Liver (tissue), 7 donors: ENCODE measurements at regions not wholly inside any gene's neighbourhood (a gene's known extent, or its start where the extent isn't known, plus 50 kb on each side); places are given as distances from the start of the nearest gene placed in this dataset.

Source experiments
- DNase-seq: peaks from one replicate; pipeline ENCODE4 v3.0.0-alpha.2; 2017; ENCODE audit warnings: low spot score
- H3K27ac ChIP-seq, 2 donors: one replicate each; pipeline ENCODE4 v1.7.0; 2013; ENCODE audit warnings: inconsistent platforms in 2 of 2, low read length in 2 of 2, control low read depth in 1 of 2, low read depth in 1 of 2, mild to moderate bottlenecking in 1 of 2
- H3K27me3 ChIP-seq, 4 donors: one replicate each; pipeline versions ENCODE4 v1.6.1 to v1.7.0; 2013; ENCODE audit warnings: low read length in 3 of 4, inconsistent platforms in 1 of 4, mild to moderate bottlenecking in 1 of 4, moderate library complexity in 1 of 4; ENCODE audit not compliant: control insufficient read depth in 4 of 4, insufficient read depth in 4 of 4
- H3K36me3 ChIP-seq, 4 donors: one replicate each; pipeline versions ENCODE4 v1.6.1 to v1.7.0; 2013; ENCODE audit warnings: low read length in 3 of 4, mild to moderate bottlenecking in 3 of 4, low read depth in 1 of 4, moderate library complexity in 1 of 4; ENCODE audit not compliant: control insufficient read depth in 4 of 4, insufficient read depth in 3 of 4
- H3K4me1 ChIP-seq, 4 donors: one replicate each; pipeline versions ENCODE4 v1.6.1 to v1.7.0; 2013; ENCODE audit warnings: low read length in 3 of 4, mild to moderate bottlenecking in 3 of 4, moderate library complexity in 1 of 4; ENCODE audit not compliant: control insufficient read depth in 4 of 4, insufficient read depth in 4 of 4
- H3K4me3 ChIP-seq, 3 donors: one replicate each; pipeline versions ENCODE4 v1.6.1 to v1.7.0; 2013; ENCODE audit warnings: low read length in 3 of 3, control low read depth in 1 of 3, low read depth in 1 of 3, mild to moderate bottlenecking in 1 of 3
- H3K9ac ChIP-seq, 2 donors: one replicate each; pipeline ENCODE4 v1.7.0; 2013; ENCODE audit warnings: low read length in 2 of 2, mild to moderate bottlenecking in 2 of 2, moderate library complexity in 2 of 2, control low read depth in 1 of 2, low read depth in 1 of 2
- H3K9me3 ChIP-seq, 4 donors: one replicate each; pipeline versions ENCODE4 v1.6.1 to v1.7.0; 2013; ENCODE audit warnings: low read length in 3 of 4; ENCODE audit not compliant: control insufficient read depth in 4 of 4
- ATF3 ChIP-seq: IDR thresholded peaks from 2 replicates; pipeline ENCODE4 v1.6.1; 2016; ENCODE audit warnings: antibody characterized with exemption
- EGR1 ChIP-seq, 2 donors: IDR thresholded peaks; 2 replicates each; pipeline ENCODE4 v1.6.1; 2016 to 2018; ENCODE audit warnings: antibody characterized with exemption in 2 of 2, low read depth in 2 of 2
- FOXA1 ChIP-seq: IDR thresholded peaks from 2 replicates; pipeline ENCODE4 v1.6.1; 2016; ENCODE audit warnings: antibody characterized with exemption
- FOXA2 ChIP-seq: IDR thresholded peaks from 2 replicates; pipeline ENCODE4 v1.6.1; 2016; ENCODE audit warnings: antibody characterized with exemption
- HNF4A ChIP-seq, 2 donors: conservative IDR thresholded peaks; 2 replicates each; pipeline ENCODE4 v1.6.1; 2016; ENCODE audit warnings: antibody characterized with exemption in 2 of 2, mild to moderate bottlenecking in 2 of 2
- JUND ChIP-seq, 2 donors: IDR thresholded peaks; 2 replicates each; pipeline ENCODE4 v1.6.1; 2016; ENCODE audit warnings: antibody characterized with exemption in 2 of 2
- NR2F2 ChIP-seq: IDR thresholded peaks from 2 replicates; pipeline ENCODE4 v1.6.1; 2016; ENCODE audit warnings: antibody characterized with exemption
- RAD21 ChIP-seq, 2 donors: IDR thresholded peaks; 2 replicates each; pipeline ENCODE4 v1.6.1; 2016; ENCODE audit warnings: antibody characterized with exemption in 2 of 2, mild to moderate bottlenecking in 2 of 2
- RXRA ChIP-seq, 2 donors: IDR thresholded peaks; 2 replicates each; pipeline ENCODE4 v1.6.1; 2017 to 2018; ENCODE audit warnings: antibody characterized with exemption in 2 of 2, mild to moderate bottlenecking in 1 of 2
- SP1 ChIP-seq: IDR thresholded peaks from 2 replicates; pipeline ENCODE4 v1.6.1; 2018; ENCODE audit warnings: antibody characterized with exemption, mild to moderate bottlenecking
- TAF1 ChIP-seq: conservative IDR thresholded peaks from 2 replicates; pipeline ENCODE4 v1.6.1; 2016; ENCODE audit warnings: antibody characterized with exemption, mild to moderate bottlenecking
- WGBS: extraction: QIAGEN DNeasy Blood & Tissue Kit; methylation state at CpG from one replicate; pipeline ENCODE4 v1.1.7; 2013; 5-methylcytosine and 5-hydroxymethylcytosine counted together
- TF ChIP-seq, protein P1 (sequence below): IDR thresholded peaks from 2 replicates; pipeline ENCODE4 v1.6.1; 2016; ENCODE audit warnings: antibody characterized with exemption, mild to moderate bottlenecking
- TF ChIP-seq, protein P2 (sequence below): IDR thresholded peaks from 2 replicates; pipeline ENCODE4 v1.6.1; 2016; ENCODE audit warnings: antibody characterized with exemption
- TF ChIP-seq, protein P3 (sequence below): IDR thresholded peaks from 2 replicates; pipeline ENCODE4 v1.6.1; 2016; ENCODE audit warnings: antibody characterized with exemption
- donor health status: healthy.
- donor health status: healthy.
- donor health status: healthy.
- donor health status: healthy.

GRCh38 chr22:47694536-47695130 is 932.2 kb downstream of the TBC1D22A start:
- WGBS = 76% methylated on average over 4 of the region's 4 CpGs
- TF ChIP-seq TAF1 = no peak
- TF ChIP-seq, protein P1, sequence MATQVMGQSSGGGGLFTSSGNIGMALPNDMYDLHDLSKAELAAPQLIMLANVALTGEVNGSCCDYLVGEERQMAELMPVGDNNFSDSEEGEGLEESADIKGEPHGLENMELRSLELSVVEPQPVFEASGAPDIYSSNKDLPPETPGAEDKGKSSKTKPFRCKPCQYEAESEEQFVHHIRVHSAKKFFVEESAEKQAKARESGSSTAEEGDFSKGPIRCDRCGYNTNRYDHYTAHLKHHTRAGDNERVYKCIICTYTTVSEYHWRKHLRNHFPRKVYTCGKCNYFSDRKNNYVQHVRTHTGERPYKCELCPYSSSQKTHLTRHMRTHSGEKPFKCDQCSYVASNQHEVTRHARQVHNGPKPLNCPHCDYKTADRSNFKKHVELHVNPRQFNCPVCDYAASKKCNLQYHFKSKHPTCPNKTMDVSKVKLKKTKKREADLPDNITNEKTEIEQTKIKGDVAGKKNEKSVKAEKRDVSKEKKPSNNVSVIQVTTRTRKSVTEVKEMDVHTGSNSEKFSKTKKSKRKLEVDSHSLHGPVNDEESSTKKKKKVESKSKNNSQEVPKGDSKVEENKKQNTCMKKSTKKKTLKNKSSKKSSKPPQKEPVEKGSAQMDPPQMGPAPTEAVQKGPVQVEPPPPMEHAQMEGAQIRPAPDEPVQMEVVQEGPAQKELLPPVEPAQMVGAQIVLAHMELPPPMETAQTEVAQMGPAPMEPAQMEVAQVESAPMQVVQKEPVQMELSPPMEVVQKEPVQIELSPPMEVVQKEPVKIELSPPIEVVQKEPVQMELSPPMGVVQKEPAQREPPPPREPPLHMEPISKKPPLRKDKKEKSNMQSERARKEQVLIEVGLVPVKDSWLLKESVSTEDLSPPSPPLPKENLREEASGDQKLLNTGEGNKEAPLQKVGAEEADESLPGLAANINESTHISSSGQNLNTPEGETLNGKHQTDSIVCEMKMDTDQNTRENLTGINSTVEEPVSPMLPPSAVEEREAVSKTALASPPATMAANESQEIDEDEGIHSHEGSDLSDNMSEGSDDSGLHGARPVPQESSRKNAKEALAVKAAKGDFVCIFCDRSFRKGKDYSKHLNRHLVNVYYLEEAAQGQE = no peak
- TF ChIP-seq, protein P2, sequence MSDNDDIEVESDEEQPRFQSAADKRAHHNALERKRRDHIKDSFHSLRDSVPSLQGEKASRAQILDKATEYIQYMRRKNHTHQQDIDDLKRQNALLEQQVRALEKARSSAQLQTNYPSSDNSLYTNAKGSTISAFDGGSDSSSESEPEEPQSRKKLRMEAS = no peak
- no peak for TF ChIP-seq JUND (IDR thresholded peaks at IDR 0.05)

GRCh38 chr22:47693606-47694005 is 931.2 kb downstream of the TBC1D22A start:
- no peak for TF ChIP-seq TAF1
- TF ChIP-seq SP1 = no peak
- TF ChIP-seq FOXA2 = no peak
- TF ChIP-seq EGR1 (IDR thresholded peaks at IDR 0.05; ENCODE audit: low read depth in 2 of 2) = no peak
- TF ChIP-seq HNF4A (conservative IDR thresholded peaks at IDR 0.05) = no peak
- TF ChIP-seq, protein P3, sequence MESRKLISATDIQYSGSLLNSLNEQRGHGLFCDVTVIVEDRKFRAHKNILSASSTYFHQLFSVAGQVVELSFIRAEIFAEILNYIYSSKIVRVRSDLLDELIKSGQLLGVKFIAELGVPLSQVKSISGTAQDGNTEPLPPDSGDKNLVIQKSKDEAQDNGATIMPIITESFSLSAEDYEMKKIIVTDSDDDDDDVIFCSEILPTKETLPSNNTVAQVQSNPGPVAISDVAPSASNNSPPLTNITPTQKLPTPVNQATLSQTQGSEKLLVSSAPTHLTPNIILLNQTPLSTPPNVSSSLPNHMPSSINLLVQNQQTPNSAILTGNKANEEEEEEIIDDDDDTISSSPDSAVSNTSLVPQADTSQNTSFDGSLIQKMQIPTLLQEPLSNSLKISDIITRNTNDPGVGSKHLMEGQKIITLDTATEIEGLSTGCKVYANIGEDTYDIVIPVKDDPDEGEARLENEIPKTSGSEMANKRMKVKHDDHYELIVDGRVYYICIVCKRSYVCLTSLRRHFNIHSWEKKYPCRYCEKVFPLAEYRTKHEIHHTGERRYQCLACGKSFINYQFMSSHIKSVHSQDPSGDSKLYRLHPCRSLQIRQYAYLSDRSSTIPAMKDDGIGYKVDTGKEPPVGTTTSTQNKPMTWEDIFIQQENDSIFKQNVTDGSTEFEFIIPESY = no peak
- TF ChIP-seq RXRA (IDR thresholded peaks at IDR 0.05) = no peak
- TF ChIP-seq FOXA1 = no peak
- no peak for TF ChIP-seq RAD21 (IDR thresholded peaks at IDR 0.05)
- TF ChIP-seq ATF3 = no peak
- TF ChIP-seq, protein P1 = no peak
- no peak for TF ChIP-seq NR2F2
- DNase-seq = no peak
- H3K36me3 ChIP-seq = no peaks in the 10 kb centered on the region
- no peak overlapping the region for H3K4me3 ChIP-seq
- WGBS = 67% methylated on average over 6 of the region's 6 CpGs
- H3K27ac ChIP-seq = no peak overlapping the region
- H3K9ac ChIP-seq = no peak overlapping the region
- H3K27me3 ChIP-seq = no peaks in the 10 kb centered on the region
- H3K9me3 ChIP-seq = no peaks in the 10 kb centered on the region
- no peaks in the 10 kb centered on the region for H3K4me1 ChIP-seq

More at GRCh38 chr22:47694536-47695130, 932.2 kb downstream of the TBC1D22A start:
- Histone ChIP-seq H3K4me3 (no peak overlapping the region), H3K36me3 (no peaks in the 10 kb centered on the region), H3K27me3 (no peaks in the 10 kb centered on the region), H3K4me1 (no peaks in the 10 kb centered on the region), H3K9ac (no peak overlapping the region), H3K9me3 (no peaks in the 10 kb centered on the region), H3K27ac (no peak overlapping the region)
- no peak for DNase-seq
